IMR-90 (cell line): ENCODE measurements at regions not wholly inside any gene's neighbourhood (a gene's known extent, or its start where the extent isn't known, plus 50 kb on each side); places are given as distances from the start of the nearest gene placed in this dataset.
A peak's percentile ranks its signal among the peaks of the same experiment; 100 is the strongest.

Experiments
- ATAC-seq: fragments of 200-7000 bp; cut with Tn5 transposase; 2 replicates; pipeline ENCODE4 v1.9.1; 2020; ENCODE audit warnings: low read depth, mild to moderate bottlenecking, moderate library complexity
- BruUV-seq: library from RNA; stranded (reverse); fragments of 400-500 nt; replicated peaks from 2 replicates; lab custom pipeline; 2021; lab: Mats Ljungman, UMichigan
- CTCF ChIA-PET: fragments of 300-600 bp; formaldehyde crosslinking; extraction: SDS; loops from one replicate; lab custom pipeline; 2021; ENCODE audit warnings: antibody characterized with exemption; lab: Yijun Ruan, JAX
- POLR2A ChIA-PET: fragments of 300-600 bp; sonication (Branson Sonifier 250); formaldehyde crosslinking; loops from one replicate; lab custom pipeline; 2022; ENCODE audit warnings: antibody characterized with exemption; ENCODE audit not compliant: unreplicated experiment; lab: Charles Lee
- DNase-seq: peaks from one replicate; pipeline ENCODE4 v3.0.0; 2013
- H2AFZ ChIP-seq: replicated peaks from 2 replicates; pipeline ENCODE3; 2013; ENCODE audit warnings: low read length, mild to moderate bottlenecking; ENCODE audit not compliant: poor library complexity
- H2AK5ac ChIP-seq: 2 replicates; pipeline ENCODE4 v1.6.1; 2013; ENCODE audit warnings: low read depth, low read length, inconsistent platforms
- H2AK9ac ChIP-seq: replicated peaks from 2 replicates; pipeline ENCODE3; 2013; ENCODE audit warnings: mild to moderate bottlenecking, low read depth, low read length, moderate library complexity; ENCODE audit not compliant: poor library complexity
- H2BK120ac ChIP-seq: 2 replicates; pipeline ENCODE4 v1.6.1; 2013; ENCODE audit warnings: low read depth, low read length, inconsistent platforms
- H2BK15ac ChIP-seq: 3 replicates; pipeline ENCODE4 v1.6.1; 2013; ENCODE audit warnings: low read depth, low read length, inconsistent platforms
- H2BK20ac ChIP-seq: 2 replicates; pipeline ENCODE4 v1.6.1; 2013; ENCODE audit warnings: low read depth, mild to moderate bottlenecking, inconsistent platforms, low read length, moderate library complexity
- H2BK5ac ChIP-seq: 2 replicates; pipeline ENCODE4 v1.6.1; 2013; ENCODE audit warnings: mild to moderate bottlenecking, low read depth, low read length, inconsistent platforms; ENCODE audit not compliant: poor library complexity, severe bottlenecking
- H3K14ac ChIP-seq: replicated peaks from 2 replicates; pipeline ENCODE4 v1.6.1; 2013; ENCODE audit warnings: low read depth, low read length, inconsistent platforms
- H3K18ac ChIP-seq: 2 replicates; pipeline ENCODE4 v1.6.1; 2013; ENCODE audit warnings: low read depth, low read length, control low read depth
- H3K23ac ChIP-seq: 2 replicates; pipeline ENCODE4 v1.6.1; 2013; ENCODE audit warnings: low read depth, low read length, inconsistent platforms
- H3K27ac ChIP-seq: 2 replicates; pipeline ENCODE4 v1.5.1; 2013; ENCODE audit warnings: mild to moderate bottlenecking, control low read depth, low read length; ENCODE audit not compliant: insufficient read depth
- H3K27me3 ChIP-seq: 2 replicates; pipeline ENCODE4 v1.6.1; 2013; ENCODE audit warnings: low read length; ENCODE audit not compliant: control insufficient read depth, insufficient read depth
- H3K36me3 ChIP-seq: 2 replicates; pipeline ENCODE4 v1.6.1; 2013; ENCODE audit warnings: low read length, mixed read lengths; ENCODE audit not compliant: control insufficient read depth, insufficient read depth
- H3K4ac ChIP-seq: 2 replicates; pipeline ENCODE4 v1.6.1; 2013; ENCODE audit warnings: low read depth, low read length, inconsistent platforms
- H3K4me1 ChIP-seq: 2 replicates; pipeline ENCODE4 v1.6.1; 2013; ENCODE audit warnings: low read length, mixed read lengths; ENCODE audit not compliant: control insufficient read depth, insufficient read depth
- H3K4me2 ChIP-seq: 2 replicates; pipeline ENCODE4 v1.6.1; 2013; ENCODE audit warnings: low read depth, mild to moderate bottlenecking, control low read depth, low read length, moderate library complexity
- H3K4me3 ChIP-seq: 2 replicates; pipeline ENCODE4 v1.5.1; 2013; ENCODE audit warnings: low read depth, mild to moderate bottlenecking, control low read depth, low read length, moderate library complexity; ENCODE audit not compliant: insufficient read depth
- H3K56ac ChIP-seq: 2 replicates; pipeline ENCODE4 v1.6.1; 2013; ENCODE audit warnings: low read length, inconsistent platforms; ENCODE audit not compliant: insufficient read depth; ENCODE audit errors: extremely low read depth
- H3K79me1 ChIP-seq, 2 experiments: 2 replicates each; pipeline ENCODE4 v1.6.1; 2013; ENCODE audit warnings: low read length in 2 of 2, inconsistent platforms in 1 of 2, low read depth in 1 of 2
- H3K9ac ChIP-seq: 2 replicates; pipeline ENCODE4 v1.6.1; 2013; ENCODE audit warnings: low read depth, low read length, control low read depth
- H3K9me1 ChIP-seq: 2 replicates; pipeline ENCODE4 v1.6.1; 2013; ENCODE audit warnings: low read length, inconsistent platforms; ENCODE audit not compliant: insufficient read depth
- H3K9me3 ChIP-seq: 2 replicates; pipeline ENCODE4 v1.6.1; 2013; ENCODE audit warnings: low read length; ENCODE audit not compliant: control insufficient read depth, insufficient read depth
- H4K20me1 ChIP-seq: 2 replicates; pipeline ENCODE4 v1.6.1; 2013; ENCODE audit warnings: low read length, inconsistent platforms; ENCODE audit not compliant: insufficient read depth
- H4K5ac ChIP-seq: 2 replicates; pipeline ENCODE4 v1.6.1; 2013; ENCODE audit warnings: mild to moderate bottlenecking, low read depth, low read length, control low read depth
- H4K8ac ChIP-seq, 2 experiments: 2 replicates each; pipeline ENCODE4 v1.6.1; 2013; ENCODE audit warnings: low read depth in 2 of 2, low read length in 2 of 2, control low read depth in 1 of 2, inconsistent platforms in 1 of 2
- H4K91ac ChIP-seq: 2 replicates; pipeline ENCODE4 v1.6.1; 2013; ENCODE audit warnings: low read depth, low read length, inconsistent platforms; ENCODE audit not compliant: insufficient read depth
- BHLHE40 ChIP-seq: fragments of 150-350 bp; IDR thresholded peaks from 2 replicates; pipeline ENCODE4 v1.6.1; 2016; ENCODE audit warnings: mild to moderate bottlenecking, low read depth, low read length
- CHD1 ChIP-seq: IDR thresholded peaks from 2 replicates; pipeline ENCODE4 v1.6.1; 2012; ENCODE audit warnings: low read depth, low read length, improper control_type of control experiment
- CTCF ChIP-seq: conservative IDR thresholded peaks from 2 replicates; pipeline ENCODE4 v1.5.1; 2012; ENCODE audit warnings: mild to moderate bottlenecking, low read depth, low read length, improper control_type of control experiment
- FOS ChIP-seq: fragments of 150-350 bp; IDR thresholded peaks from 2 replicates; pipeline ENCODE4 v1.6.1; 2016; ENCODE audit warnings: low read depth, low read length
- MAZ ChIP-seq: IDR thresholded peaks from 2 replicates; pipeline ENCODE4 v1.6.1; 2012; ENCODE audit warnings: low read depth, mild to moderate bottlenecking, low read length, improper control_type of control experiment, moderate library complexity, borderline replicate concordance
- NFE2L2 ChIP-seq: fragments of 150-350 bp; IDR thresholded peaks from 2 replicates; pipeline ENCODE4 v1.6.1; 2016; ENCODE audit warnings: low read depth, mild to moderate bottlenecking, low read length
- POLR2A ChIP-seq: IDR thresholded peaks from 2 replicates; pipeline ENCODE4 v1.6.1; 2012; ENCODE audit warnings: mild to moderate bottlenecking, low read depth, low read length
- RAD21 ChIP-seq: IDR thresholded peaks from 2 replicates; pipeline ENCODE4 v1.6.1; 2012; ENCODE audit warnings: low read length, improper control_type of control experiment
- RCOR1 ChIP-seq: IDR thresholded peaks from 2 replicates; pipeline ENCODE4 v1.6.1; 2012; ENCODE audit warnings: mild to moderate bottlenecking, low read length, improper control_type of control experiment; ENCODE audit not compliant: insufficient replicate concordance
- SMC3 ChIP-seq: fragments of 150-350 bp; IDR thresholded peaks from 2 replicates; pipeline ENCODE4 v1.6.1; 2016; ENCODE audit warnings: low read depth, mild to moderate bottlenecking, antibody characterized with exemption, low read length, moderate library complexity
- USF2 ChIP-seq: fragments of 150-350 bp; IDR thresholded peaks from 2 replicates; pipeline ENCODE4 v1.6.1; 2017; ENCODE audit warnings: mild to moderate bottlenecking, antibody characterized with exemption, low read length, low read depth
- dilution Hi-C: fragments of 300-500 bp; cut with HindIII; formaldehyde crosslinking; loops from one replicate; pipeline ENCODE4 v1.14.3; 2018; ENCODE audit warnings: low sequenced_read_pairs; ENCODE audit not compliant: unreplicated experiment
- in situ Hi-C: fragments of 300-500 bp; cut with MboI; formaldehyde crosslinking; loops from 3 replicates; pipeline ENCODE4 v1.14.3; 2019; ENCODE audit warnings: low sequenced_read_pairs, inconsistent platforms, mixed read lengths
- intact Hi-C: fragments of 100-400 bp; cut with micrococcal nuclease; formaldehyde crosslinking; loops from 2 replicates; pipeline ENCODE4 v1.10.0; 2022

DNA sequence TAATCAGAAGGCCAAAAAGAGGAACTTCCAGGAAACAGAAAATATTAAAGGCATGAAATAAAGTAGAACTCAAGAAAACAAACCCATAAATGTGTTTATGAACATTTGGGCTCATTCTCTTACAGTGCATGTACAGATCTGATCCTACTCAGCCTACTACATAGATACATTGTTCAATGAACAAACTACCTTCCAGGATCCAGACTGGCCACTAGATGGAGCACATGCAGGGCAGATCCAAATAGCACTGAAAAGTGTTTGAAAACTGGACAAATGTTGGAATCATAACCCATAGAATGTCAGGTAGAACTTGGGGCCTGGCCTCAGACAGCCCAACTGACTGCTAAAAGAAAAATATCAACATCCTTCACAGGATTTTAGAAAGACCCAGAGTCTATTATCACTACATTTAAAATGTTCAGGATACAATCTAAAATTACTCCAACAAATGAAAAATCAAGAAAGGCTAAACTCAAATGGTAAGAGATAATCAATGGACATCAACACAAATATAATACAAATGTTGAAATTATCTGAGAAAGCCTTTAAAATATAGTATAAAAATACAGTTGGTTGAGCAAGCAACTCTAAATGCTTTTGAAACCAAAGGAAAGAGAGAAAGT, 122.4 kb upstream of the NUDT7 start:
- no peaks in the 10 kb centered on the region for H3K79me1 ChIP-seq
- dilution Hi-C loops (loop anchor here (25.0 kb wide), 1 partner anchor 363 kb away; no protein-coding TSS in a partner anchor), intact Hi-C loops (loop anchor here (1.0 to 5.0 kb wide), 5 partner anchors 60 to 497 kb away; partner anchors contain the start of gene WWOX), in situ Hi-C loops (no loop called here)
- H3K9ac ChIP-seq = no peak overlapping the region
- DNase-seq = peak; percentile 47
- no peak overlapping the region for H4K91ac ChIP-seq
- H3K36me3 ChIP-seq = no peaks in the 10 kb centered on the region
- H3K4ac ChIP-seq = no peak overlapping the region
- H2BK15ac ChIP-seq = no peak overlapping the region
- H2AK5ac ChIP-seq = no peak overlapping the region
- no peak overlapping the region for H3K18ac ChIP-seq
- H3K27me3 ChIP-seq = peaks cover 2% of the 10 kb centered on the region; the same call in 1 of the 2 replicates
- no peak overlapping the region for H2BK5ac ChIP-seq
- no peak overlapping the region for H3K4me3 ChIP-seq
- TF ChIP-seq USF2 (no peak), BHLHE40 (no peak), RAD21 (peak; percentile 73), CHD1 (no peak), FOS (no peak), RCOR1 (no peak), CTCF (peak; percentile 76), POLR2A (no peak), SMC3 (peak; percentile 74), MAZ (no peak), NFE2L2 (no peak)
- no peak overlapping the region for H2BK20ac ChIP-seq
- CTCF ChIA-PET = no interaction called here
- no peak overlapping the region for H2AK9ac ChIP-seq
- H4K20me1 ChIP-seq = no peaks in the 10 kb centered on the region
- H3K27ac ChIP-seq = no peak overlapping the region
- H4K5ac ChIP-seq = no peak overlapping the region
- no peaks in the 10 kb centered on the region for H3K9me1 ChIP-seq
- POLR2A ChIA-PET = no interaction called here
- no peak overlapping the region for H3K14ac ChIP-seq
- H3K4me2 ChIP-seq = no peak overlapping the region
- BruUV-seq = no TSS peak
- no peak overlapping the region for H2BK120ac ChIP-seq
- H3K9me3 ChIP-seq = no peaks in the 10 kb centered on the region
- ATAC-seq = peak; percentile 84
- no peak overlapping the region for H3K23ac ChIP-seq
- H4K8ac ChIP-seq = no peak overlapping the region
- no peak overlapping the region for H3K56ac ChIP-seq
- H2AFZ ChIP-seq = no peak overlapping the region
- H3K4me1 ChIP-seq = no peaks in the 10 kb centered on the region
